Mammary epithelial cell (primary cell): ENCODE measurements at regions not wholly inside any gene's neighbourhood (a gene's known extent, or its start where the extent isn't known, plus 50 kb on each side); places are given as distances from the start of the nearest gene placed in this dataset.

Experiments used
- EZH2 ChIP-seq: IDR thresholded peaks from 2 replicates; pipeline ENCODE4 v1.6.1; 2012; ENCODE audit warnings: low read length, inconsistent platforms, borderline replicate concordance
- TF ChIP-seq, protein P1 (sequence below), 2 donors: IDR thresholded peaks in 1 of 2; conservative IDR thresholded peaks in 1 of 2; 2 replicates each; pipeline ENCODE4 v1.5.1; 2011 to 2012; ENCODE audit warnings: inconsistent platforms in 2 of 2, low read length in 2 of 2, mild to moderate bottlenecking in 2 of 2, control low read depth in 1 of 2, low read depth in 1 of 2; ENCODE audit not compliant: insufficient read depth in 1 of 2; ENCODE audit errors: extremely low read depth in 1 of 2

DNA sequence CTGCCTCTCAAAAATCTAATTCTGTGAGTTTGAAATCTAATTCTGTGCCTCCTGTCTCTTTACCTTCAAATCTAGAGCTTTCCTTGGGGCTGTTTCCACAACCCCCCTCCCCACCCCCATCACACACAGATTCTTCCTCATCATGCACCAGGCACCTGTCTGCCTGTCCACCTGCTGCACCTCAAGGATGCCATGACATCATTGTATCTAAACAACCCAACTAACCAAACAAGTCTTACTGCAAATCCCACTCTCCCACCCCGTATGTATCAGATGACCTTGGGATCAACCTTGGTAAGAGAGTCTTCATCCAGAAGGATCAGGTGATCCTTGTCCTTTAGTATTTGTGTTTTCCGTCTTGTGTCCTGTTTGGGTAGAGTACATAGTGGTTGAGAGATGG is 102.7 kb upstream of the SIM2 start:
- TF ChIP-seq EZH2: no peak
- TF ChIP-seq, protein P1, sequence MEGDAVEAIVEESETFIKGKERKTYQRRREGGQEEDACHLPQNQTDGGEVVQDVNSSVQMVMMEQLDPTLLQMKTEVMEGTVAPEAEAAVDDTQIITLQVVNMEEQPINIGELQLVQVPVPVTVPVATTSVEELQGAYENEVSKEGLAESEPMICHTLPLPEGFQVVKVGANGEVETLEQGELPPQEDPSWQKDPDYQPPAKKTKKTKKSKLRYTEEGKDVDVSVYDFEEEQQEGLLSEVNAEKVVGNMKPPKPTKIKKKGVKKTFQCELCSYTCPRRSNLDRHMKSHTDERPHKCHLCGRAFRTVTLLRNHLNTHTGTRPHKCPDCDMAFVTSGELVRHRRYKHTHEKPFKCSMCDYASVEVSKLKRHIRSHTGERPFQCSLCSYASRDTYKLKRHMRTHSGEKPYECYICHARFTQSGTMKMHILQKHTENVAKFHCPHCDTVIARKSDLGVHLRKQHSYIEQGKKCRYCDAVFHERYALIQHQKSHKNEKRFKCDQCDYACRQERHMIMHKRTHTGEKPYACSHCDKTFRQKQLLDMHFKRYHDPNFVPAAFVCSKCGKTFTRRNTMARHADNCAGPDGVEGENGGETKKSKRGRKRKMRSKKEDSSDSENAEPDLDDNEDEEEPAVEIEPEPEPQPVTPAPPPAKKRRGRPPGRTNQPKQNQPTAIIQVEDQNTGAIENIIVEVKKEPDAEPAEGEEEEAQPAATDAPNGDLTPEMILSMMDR (conservative IDR thresholded peaks at IDR 0.05 in 1 of 2, IDR thresholded peaks at IDR 0.05 in 1 of 2; ENCODE audit: extremely low read depth in 1 of 2, insufficient read depth in 1 of 2, low read depth in 1 of 2, low read length in 2 of 2): no peak
